Astrocyte (in vitro differentiated cells and primary cell): ENCODE measurements at regions not wholly inside any gene's neighbourhood (a gene's known extent, or its start where the extent isn't known, plus 50 kb on each side); places are given as distances from the start of the nearest gene placed in this dataset.

ENCODE experiments used
- CTCF ChIP-seq: IDR thresholded peaks from 2 replicates; pipeline ENCODE4 v1.5.1; 2011; ENCODE audit warnings: low read depth, mild to moderate bottlenecking, inconsistent platforms, low read length, moderate library complexity; ENCODE audit not compliant: insufficient read depth
- EZH2 ChIP-seq: IDR thresholded peaks from 2 replicates; pipeline ENCODE4 v1.6.1; 2012; ENCODE audit warnings: mild to moderate bottlenecking, low read length, inconsistent platforms; ENCODE audit not compliant: insufficient read depth

DNA sequence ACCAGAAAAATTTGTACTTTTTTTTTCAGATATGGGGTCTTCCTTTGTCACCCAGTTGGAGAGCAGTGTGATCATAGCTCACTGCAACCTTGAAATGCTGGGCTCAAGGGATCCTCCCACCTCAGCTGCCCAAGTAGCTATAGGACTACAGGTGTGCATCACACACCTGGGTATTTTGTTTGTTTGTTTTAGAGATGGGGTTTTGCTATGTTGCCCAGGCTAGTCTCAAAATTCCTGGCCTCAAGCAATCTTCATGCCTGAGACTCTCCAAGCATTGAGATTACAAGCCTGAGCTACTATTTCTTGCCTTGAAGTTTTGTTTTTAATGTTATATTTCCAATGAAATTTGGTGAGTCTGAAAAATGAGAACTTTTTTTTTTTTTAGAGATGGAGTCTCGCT is 847.8 kb downstream of the TRIML1 start:
- TF ChIP-seq CTCF (no peak), EZH2 (no peak)
